K562 (cell line): ENCODE measurements at regions not wholly inside any gene's neighbourhood (a gene's known extent, or its start where the extent isn't known, plus 50 kb on each side); places are given as distances from the start of the nearest gene placed in this dataset.

Experiments used
- ATAC-seq: fragments of 200-7000 bp; cut with Tn5 transposase; 3 replicates; pipeline ENCODE4 v1.9.1; 2020; ENCODE audit warnings: moderate library complexity
- BruUV-seq: library from RNA; stranded (reverse); fragments of 400-500 nt; replicated peaks from 2 replicates; lab custom pipeline; 2021; lab: Mats Ljungman, UMichigan
- CTCF ChIA-PET: fragments of 300-600 bp; formaldehyde crosslinking; extraction: SDS; loops from one replicate; lab custom pipeline; 2021; ENCODE audit warnings: low intra/inter-chr PET ratio; lab: Yijun Ruan, JAX
- POLR2A ChIA-PET: fragments of 300-600, 350-650 bp; sonication (Branson Sonifier 250); formaldehyde crosslinking; extraction: SDS; loops from one replicate; lab custom pipeline; 2021; ENCODE audit warnings: antibody characterized with exemption, inconsistent platforms; lab: Yijun Ruan, JAX
- DNase-seq, 4 experiments: peaks; one replicate each; pipeline versions ENCODE4 v3.0.0 to v3.0.0-alpha.2; 2011 to 2018; ENCODE audit warnings: low spot score in 3 of 4, mixed read lengths in 3 of 4; ENCODE audit errors: extremely low read depth in 1 of 4
- FAIRE-seq: peaks from 2 replicates; lab custom pipeline; 2011; peaks lifted over from hg19 to GRCh38; lab: Jason Lieb, UNC
- H2AFZ ChIP-seq: 2 replicates; pipeline ENCODE4 v1.6.0; 2011; ENCODE audit warnings: low read depth, low read length, control low read depth, inconsistent platforms
- H3K27ac ChIP-seq: fragments of 200-600 bp; 3 replicates; pipeline ENCODE4 v1.8.0; 2011; ENCODE audit warnings: low read depth, mild to moderate bottlenecking, control low read depth, inconsistent platforms, low read length, moderate library complexity, mixed read lengths; ENCODE audit errors: extremely low read depth
- H3K27me3 ChIP-seq, 2 experiments: fragments of 300-600 bp in 1 of 2; 2 replicates in 1 of 2; 3 replicates in 1 of 2; pipeline versions ENCODE4 v1.6.0 to v1.8.0; 2011; ENCODE audit warnings: inconsistent platforms in 2 of 2, low read length in 2 of 2, mild to moderate bottlenecking in 1 of 2, mixed read lengths in 1 of 2, moderate library complexity in 1 of 2; ENCODE audit not compliant: control insufficient read depth in 2 of 2, insufficient read depth in 2 of 2
- H3K36me3 ChIP-seq: fragments of 300-600 bp; 3 replicates; pipeline ENCODE4 v1.8.0; 2011; ENCODE audit warnings: mild to moderate bottlenecking, low read length, inconsistent platforms; ENCODE audit not compliant: control insufficient read depth, insufficient read depth
- H3K4me1 ChIP-seq, 2 experiments: fragments of 200-600 bp in 1 of 2; replicated peaks in 1 of 2; 2 replicates in 1 of 2; 3 replicates in 1 of 2; pipeline versions ENCODE4 v1.5.1 to v1.8.0; 2011; ENCODE audit warnings: inconsistent platforms in 2 of 2, low read length in 2 of 2, mild to moderate bottlenecking in 1 of 2, mixed read lengths in 1 of 2, moderate library complexity in 1 of 2; ENCODE audit not compliant: control insufficient read depth in 2 of 2, insufficient read depth in 2 of 2
- H3K4me2 ChIP-seq: 2 replicates; pipeline ENCODE4 v1.6.1; 2011; ENCODE audit warnings: low read length, control low read depth, inconsistent platforms, mixed read lengths; ENCODE audit not compliant: insufficient read depth
- H3K4me3 ChIP-seq: fragments of 200-600 bp; sonication (generic), shearing (Covaris generic); 2 replicates; pipeline ENCODE4 v1.5.1; 2016; ENCODE audit warnings: control low read depth, inconsistent platforms
- H3K79me2 ChIP-seq: fragments of 200-600 bp; 3 replicates; pipeline ENCODE4 v1.8.0; 2011; ENCODE audit warnings: low read length, inconsistent platforms; ENCODE audit not compliant: control insufficient read depth, insufficient read depth
- H3K9ac ChIP-seq, 2 experiments: 2 replicates each; pipeline versions ENCODE4 v1.6.0 to v1.6.1; 2011; ENCODE audit warnings: low read depth in 2 of 2, low read length in 2 of 2, control low read depth in 1 of 2, inconsistent platforms in 1 of 2, mild to moderate bottlenecking in 1 of 2, mixed read lengths in 1 of 2; ENCODE audit not compliant: insufficient read depth in 1 of 2
- H3K9me1 ChIP-seq: one replicate; pipeline ENCODE4 v1.6.0; 2011; ENCODE audit warnings: inconsistent platforms, mild to moderate bottlenecking, low read length, moderate library complexity; ENCODE audit not compliant: control insufficient read depth, insufficient read depth
- H3K9me3 ChIP-seq: replicated peaks from 2 replicates; pipeline ENCODE4 v1.5.1; 2011; ENCODE audit warnings: low read depth, low read length, inconsistent platforms; ENCODE audit not compliant: control insufficient read depth, insufficient read depth
- H4K20me1 ChIP-seq: replicated peaks from 2 replicates; pipeline ENCODE4 v1.6.1; 2011; ENCODE audit warnings: low read length, inconsistent platforms, mixed read lengths; ENCODE audit not compliant: control insufficient read depth, insufficient read depth
- ARID2 ChIP-seq: fragments of 450-650 bp; IDR thresholded peaks from 2 replicates; pipeline ENCODE4 v1.6.1; 2017; ENCODE audit warnings: antibody characterized with exemption, mild to moderate bottlenecking
- BCOR ChIP-seq: fragments of 450-650 bp; IDR thresholded peaks from 2 replicates; pipeline ENCODE4 v1.6.1; 2016
- CREB3L1 ChIP-seq: fragments of 450-650 bp; IDR thresholded peaks from 2 replicates; pipeline ENCODE4 v1.6.1; 2014; ENCODE audit warnings: low read depth, mild to moderate bottlenecking, moderate library complexity, borderline replicate concordance
- NFE2 ChIP-seq: IDR thresholded peaks from 2 replicates; pipeline ENCODE4 v1.6.1; 2014; ENCODE audit warnings: antibody characterized with exemption, low read depth
- POLR3G ChIP-seq: IDR thresholded peaks from 2 replicates; pipeline ENCODE4 v1.6.1; 2011; ENCODE audit not compliant: insufficient read length, insufficient replicate concordance; ENCODE audit errors: extremely low read depth
- RFX1 ChIP-seq: fragments of 450-650 bp; IDR thresholded peaks from 2 replicates; pipeline ENCODE4 v1.6.1; 2016; ENCODE audit warnings: mild to moderate bottlenecking, moderate library complexity
- ZBTB17 ChIP-seq: fragments of 450-650 bp; formaldehyde crosslinking; IDR thresholded peaks from 2 replicates; pipeline ENCODE4 v1.4.0; 2020; ENCODE audit warnings: mild to moderate bottlenecking
- ZNF57 ChIP-seq: fragments of 450-650 bp; formaldehyde crosslinking; IDR thresholded peaks from 2 replicates; pipeline ENCODE4 v1.4.0; 2020; ENCODE audit warnings: mild to moderate bottlenecking, moderate library complexity
- WGBS: fragments of 100-300 bp; shearing (Covaris generic); methylation state at CpG from one replicate; pipeline ENCODE4 v1.1.6; 2016; ENCODE audit warnings: low coverage, mixed read lengths; ENCODE audit not compliant: insufficient coverage; ENCODE audit errors: missing lambda C conversion rate; 5-methylcytosine and 5-hydroxymethylcytosine counted together
- in situ Hi-C: fragments of 300-500 bp; cut with MboI; formaldehyde crosslinking; loops from 4 replicates; pipeline ENCODE4 v1.15.0; 2018; ENCODE audit warnings: inconsistent platforms, mixed read lengths
- intact Hi-C: fragments of 100-400 bp; cut with micrococcal nuclease; formaldehyde crosslinking; loops from 2 replicates; pipeline ENCODE4 v1.14.2; 2022

DNA sequence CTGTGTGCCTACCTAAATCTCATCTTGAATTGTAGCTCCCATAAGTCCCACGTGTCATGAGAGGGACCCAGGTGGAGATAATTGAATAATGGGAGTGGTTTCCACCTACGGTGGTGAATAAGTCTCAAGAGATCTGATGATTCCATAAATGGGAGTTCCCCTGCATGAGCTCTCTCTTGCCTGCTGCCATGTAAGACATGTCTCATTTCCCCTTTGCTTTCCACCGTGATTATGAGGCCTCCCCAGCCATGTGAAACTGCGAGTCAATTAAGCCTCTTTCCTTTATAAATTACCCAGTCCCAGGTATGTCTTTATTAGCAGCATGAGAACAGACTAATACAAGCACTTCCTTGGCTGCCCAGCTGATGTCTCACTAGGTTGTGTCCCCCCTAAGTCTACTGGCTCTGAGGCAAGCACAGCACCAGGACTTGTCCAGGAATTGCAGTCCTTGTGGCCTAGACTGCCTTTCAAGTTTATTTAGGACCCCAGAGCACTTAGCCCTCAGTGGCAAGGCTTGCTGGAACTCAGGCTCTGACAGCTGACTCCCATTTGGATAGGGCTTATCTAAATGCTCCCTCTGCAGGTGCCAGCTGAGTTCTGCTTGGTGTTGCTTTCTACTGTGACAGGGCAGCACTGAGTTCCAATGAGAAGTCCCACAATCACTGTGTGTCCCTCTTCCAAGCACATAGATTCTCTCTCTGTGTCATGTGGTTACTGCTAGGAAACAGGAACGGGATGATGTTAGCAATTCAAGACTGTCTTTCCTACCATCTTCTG is 59.0 kb upstream of the TAS2R16 start:
- H3K36me3 ChIP-seq: no peaks in the 10 kb centered on the region
- no peaks in the 10 kb centered on the region for H3K4me1 ChIP-seq
- H4K20me1 ChIP-seq: no peaks in the 10 kb centered on the region
- in situ Hi-C loops (no loop called here), intact Hi-C loops (no loop called here)
- H3K4me3 ChIP-seq: no peak overlapping the region
- no peak overlapping the region for H3K9ac ChIP-seq
- no peak for TF ChIP-seq POLR3G
- TF ChIP-seq RFX1: no peak
- TF ChIP-seq ZNF57 (CRISPR knock-in tag): no peak
- TF ChIP-seq ARID2: no peak
- no peak for TF ChIP-seq CREB3L1
- no peak for TF ChIP-seq NFE2
- TF ChIP-seq BCOR: no peak
- TF ChIP-seq ZBTB17 (CRISPR knock-in tag): no peak
- H3K27ac ChIP-seq: no peak overlapping the region
- no peaks in the 10 kb centered on the region; the same call in 1 of the 2 replicates for H3K9me3 ChIP-seq
- DNase-seq (no peak), FAIRE-seq (no peak), ATAC-seq (no peak)
- POLR2A ChIA-PET: interaction anchor here (0.5 kb wide), 1 partner anchor 296 kb away, joined by 6 read pairs; no protein-coding TSS in a partner anchor
- no peaks in the 10 kb centered on the region for H3K27me3 ChIP-seq
- no peaks in the 10 kb centered on the region for H3K9me1 ChIP-seq
- no peaks in the 10 kb centered on the region for H3K79me2 ChIP-seq
- 0% methylated on average over 5 of the region's 5 CpGs for WGBS
- no peak overlapping the region for H3K4me2 ChIP-seq
- no TSS peak for BruUV-seq
- H2AFZ ChIP-seq: no peak overlapping the region
- CTCF ChIA-PET: no interaction called here
